Panc1 (cell line): ENCODE measurements at regions not wholly inside any gene's neighbourhood (a gene's known extent, or its start where the extent isn't known, plus 50 kb on each side); places are given as distances from the start of the nearest gene placed in this dataset.

Experiments used
- ATAC-seq: fragments of 200-7000 bp; cut with Tn5 transposase; 2 replicates; pipeline ENCODE4 v1.9.1; 2020; ENCODE audit warnings: mild to moderate bottlenecking, moderate library complexity
- BruUV-seq: library from RNA; stranded (reverse); fragments of 400-500 nt; replicated peaks from 2 replicates; lab custom pipeline; 2021; lab: Mats Ljungman, UMichigan
- CTCF ChIA-PET: fragments of 300-600 bp; sonication (Branson Sonifier 250); formaldehyde crosslinking; loops from one replicate; lab custom pipeline; 2022; ENCODE audit warnings: antibody characterized with exemption; lab: Charles Lee
- POLR2A ChIA-PET: fragments of 300-600 bp; sonication (Branson Sonifier 250); formaldehyde crosslinking; loops from one replicate; lab custom pipeline; 2022; ENCODE audit warnings: antibody characterized with exemption; lab: Charles Lee
- DNase-seq: peaks from one replicate; pipeline ENCODE4 v3.0.0-alpha.2; 2010; ENCODE audit warnings: low read depth, low spot score
- H3K27ac ChIP-seq: 2 replicates; pipeline ENCODE4 v1.5.1; 2011; ENCODE audit warnings: mild to moderate bottlenecking, low read length, inconsistent platforms
- H3K27me3 ChIP-seq: fragments of 200-500 bp; sonication (Bioruptor generic); 2 replicates; pipeline ENCODE4 v1.6.0; 2014; ENCODE audit warnings: low read length, inconsistent platforms; ENCODE audit not compliant: control insufficient read depth, insufficient read depth
- H3K36me3 ChIP-seq: fragments of 200-500 bp; sonication (Bioruptor generic); 2 replicates; pipeline ENCODE4 v1.5.1; 2014; ENCODE audit warnings: inconsistent platforms, mild to moderate bottlenecking, low read length, moderate library complexity; ENCODE audit not compliant: control insufficient read depth, insufficient read depth
- H3K4me1 ChIP-seq: 2 replicates; pipeline ENCODE4 v1.5.1; 2011; ENCODE audit warnings: inconsistent platforms, mild to moderate bottlenecking, low read length, moderate library complexity; ENCODE audit not compliant: control insufficient read depth, insufficient read depth
- H3K4me3 ChIP-seq, 2 experiments: 2 replicates each; pipeline ENCODE4 v1.5.1; 2011 to 2012; ENCODE audit warnings: low read depth in 2 of 2, low read length in 2 of 2, mild to moderate bottlenecking in 2 of 2, inconsistent platforms in 1 of 2, moderate library complexity in 1 of 2
- H3K9me3 ChIP-seq: fragments of 200-500 bp; sonication (Bioruptor generic); 2 replicates; pipeline ENCODE4 v1.5.1; 2014; ENCODE audit warnings: low read depth, mild to moderate bottlenecking, inconsistent platforms, low read length, moderate library complexity; ENCODE audit not compliant: control insufficient read depth, insufficient read depth
- POLR2AphosphoS5 ChIP-seq: IDR thresholded peaks from 2 replicates; pipeline ENCODE4 v1.6.1; 2012; ENCODE audit warnings: mild to moderate bottlenecking, low read depth, low read length, moderate library complexity
- SIN3A ChIP-seq: IDR thresholded peaks from 2 replicates; pipeline ENCODE4 v1.6.1; 2012; ENCODE audit warnings: low read depth, mild to moderate bottlenecking, low read length, moderate library complexity, borderline replicate concordance; ENCODE audit not compliant: insufficient read depth
- TCF7L2 ChIP-seq: IDR thresholded peaks from 2 replicates; pipeline ENCODE4 v1.6.1; 2011; ENCODE audit warnings: mild to moderate bottlenecking, low read depth, low read length, inconsistent platforms
- in situ Hi-C: cut with HindIII; loops from 2 replicates; pipeline ENCODE4 v1.10.0; 2016; ENCODE audit warnings: low sequenced_read_pairs, low pct_unique_long_range_greater_than_20kb
- intact Hi-C: fragments of 100-400 bp; cut with micrococcal nuclease; formaldehyde crosslinking; loops from one replicate; pipeline ENCODE4 v1.10.0; 2022; ENCODE audit not compliant: unreplicated experiment
- TF ChIP-seq, protein P1 (sequence below): fragments of 450-650 bp; IDR thresholded peaks from 2 replicates; pipeline ENCODE4 v1.5.1; 2017; ENCODE audit warnings: mild to moderate bottlenecking
- TF ChIP-seq, protein P2 (sequence below), 2 experiments: IDR thresholded peaks; 2 replicates each; pipeline ENCODE4 v1.6.1; 2011 to 2012; ENCODE audit warnings: low read depth in 2 of 2, control low read depth in 1 of 2, low read length in 1 of 2, mild to moderate bottlenecking in 1 of 2, moderate library complexity in 1 of 2; ENCODE audit not compliant: insufficient read depth in 1 of 2

GRCh38 chr6:108755257-108756240 lies 92.7 kb upstream of the ARMC2 start:
- no peak for DNase-seq
- H3K9me3 ChIP-seq: no peaks in the 10 kb centered on the region
- ChIA-PET POLR2A (no interaction called here), CTCF (no interaction called here)
- H3K36me3 ChIP-seq: no peaks in the 10 kb centered on the region
- no peak overlapping the region for H3K27ac ChIP-seq
- no peaks in the 10 kb centered on the region for H3K4me1 ChIP-seq
- ATAC-seq: no peak
- intact Hi-C loops: no loop called here
- no peak overlapping the region for H3K4me3 ChIP-seq
- TF ChIP-seq POLR2AphosphoS5 (no peak), TCF7L2 (no peak)
- no TSS peak for BruUV-seq
- in situ Hi-C loops: no loop called here
- peaks cover 5% of the 10 kb centered on the region; the same call in 1 of the 2 replicates for H3K27me3 ChIP-seq

- CTCF ChIA-PET: no interaction called here
These were observed 90.9 kb upstream of the ARMC2 start for GRCh38 chr6:108757357-108757756.

More at GRCh38 chr6:108757357-108757756, 90.9 kb upstream of the ARMC2 start:
- DNase-seq: no peak
- TF ChIP-seq POLR2AphosphoS5: no peak
- TF ChIP-seq, protein P1, sequence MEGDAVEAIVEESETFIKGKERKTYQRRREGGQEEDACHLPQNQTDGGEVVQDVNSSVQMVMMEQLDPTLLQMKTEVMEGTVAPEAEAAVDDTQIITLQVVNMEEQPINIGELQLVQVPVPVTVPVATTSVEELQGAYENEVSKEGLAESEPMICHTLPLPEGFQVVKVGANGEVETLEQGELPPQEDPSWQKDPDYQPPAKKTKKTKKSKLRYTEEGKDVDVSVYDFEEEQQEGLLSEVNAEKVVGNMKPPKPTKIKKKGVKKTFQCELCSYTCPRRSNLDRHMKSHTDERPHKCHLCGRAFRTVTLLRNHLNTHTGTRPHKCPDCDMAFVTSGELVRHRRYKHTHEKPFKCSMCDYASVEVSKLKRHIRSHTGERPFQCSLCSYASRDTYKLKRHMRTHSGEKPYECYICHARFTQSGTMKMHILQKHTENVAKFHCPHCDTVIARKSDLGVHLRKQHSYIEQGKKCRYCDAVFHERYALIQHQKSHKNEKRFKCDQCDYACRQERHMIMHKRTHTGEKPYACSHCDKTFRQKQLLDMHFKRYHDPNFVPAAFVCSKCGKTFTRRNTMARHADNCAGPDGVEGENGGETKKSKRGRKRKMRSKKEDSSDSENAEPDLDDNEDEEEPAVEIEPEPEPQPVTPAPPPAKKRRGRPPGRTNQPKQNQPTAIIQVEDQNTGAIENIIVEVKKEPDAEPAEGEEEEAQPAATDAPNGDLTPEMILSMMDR: no peak
- TF ChIP-seq TCF7L2: no peak
- TF ChIP-seq SIN3A: no peak
- TF ChIP-seq, protein P2, sequence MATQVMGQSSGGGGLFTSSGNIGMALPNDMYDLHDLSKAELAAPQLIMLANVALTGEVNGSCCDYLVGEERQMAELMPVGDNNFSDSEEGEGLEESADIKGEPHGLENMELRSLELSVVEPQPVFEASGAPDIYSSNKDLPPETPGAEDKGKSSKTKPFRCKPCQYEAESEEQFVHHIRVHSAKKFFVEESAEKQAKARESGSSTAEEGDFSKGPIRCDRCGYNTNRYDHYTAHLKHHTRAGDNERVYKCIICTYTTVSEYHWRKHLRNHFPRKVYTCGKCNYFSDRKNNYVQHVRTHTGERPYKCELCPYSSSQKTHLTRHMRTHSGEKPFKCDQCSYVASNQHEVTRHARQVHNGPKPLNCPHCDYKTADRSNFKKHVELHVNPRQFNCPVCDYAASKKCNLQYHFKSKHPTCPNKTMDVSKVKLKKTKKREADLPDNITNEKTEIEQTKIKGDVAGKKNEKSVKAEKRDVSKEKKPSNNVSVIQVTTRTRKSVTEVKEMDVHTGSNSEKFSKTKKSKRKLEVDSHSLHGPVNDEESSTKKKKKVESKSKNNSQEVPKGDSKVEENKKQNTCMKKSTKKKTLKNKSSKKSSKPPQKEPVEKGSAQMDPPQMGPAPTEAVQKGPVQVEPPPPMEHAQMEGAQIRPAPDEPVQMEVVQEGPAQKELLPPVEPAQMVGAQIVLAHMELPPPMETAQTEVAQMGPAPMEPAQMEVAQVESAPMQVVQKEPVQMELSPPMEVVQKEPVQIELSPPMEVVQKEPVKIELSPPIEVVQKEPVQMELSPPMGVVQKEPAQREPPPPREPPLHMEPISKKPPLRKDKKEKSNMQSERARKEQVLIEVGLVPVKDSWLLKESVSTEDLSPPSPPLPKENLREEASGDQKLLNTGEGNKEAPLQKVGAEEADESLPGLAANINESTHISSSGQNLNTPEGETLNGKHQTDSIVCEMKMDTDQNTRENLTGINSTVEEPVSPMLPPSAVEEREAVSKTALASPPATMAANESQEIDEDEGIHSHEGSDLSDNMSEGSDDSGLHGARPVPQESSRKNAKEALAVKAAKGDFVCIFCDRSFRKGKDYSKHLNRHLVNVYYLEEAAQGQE (IDR thresholded peaks at IDR 0.05; ENCODE audit: insufficient read depth in 1 of 2, low read depth in 2 of 2, low read length in 1 of 2): no peak
- in situ Hi-C loops (no loop called here), intact Hi-C loops (no loop called here)
- no peak for ATAC-seq
- POLR2A ChIA-PET: no interaction called here
- H3K27me3 ChIP-seq: peaks cover 2% of the 10 kb centered on the region
- H3K27ac ChIP-seq: no peak overlapping the region
- BruUV-seq: no TSS peak
- no peaks in the 10 kb centered on the region for H3K4me1 ChIP-seq
- H3K36me3 ChIP-seq: no peaks in the 10 kb centered on the region
- no peak overlapping the region for H3K4me3 ChIP-seq
- H3K9me3 ChIP-seq: no peaks in the 10 kb centered on the region
